NCI-H748 (cell line): ENCODE measurements at regions not wholly inside any gene's neighbourhood (a gene's known extent, or its start where the extent isn't known, plus 50 kb on each side); places are given as distances from the start of the nearest gene placed in this dataset.

Source experiments
- DNase-seq: peaks from one replicate; lab custom pipeline; 2025; ENCODE audit not compliant: unreplicated experiment; lab: John Stamatoyannopoulos, UW

- no peak for DNase-seq
Measured at GRCh38 chr6:74137911-74138310, 441.9 kb downstream of the CD109 start.

- DNase-seq = no peak
Measured at GRCh38 chr6:74134327-74134726, 438.3 kb downstream of the CD109 start.

- no peak for DNase-seq
Measured at GRCh38 chr6:74133073-74133472, 437.1 kb downstream of the CD109 start.

- no peak for DNase-seq
Measured at GRCh38 chr6:74130641-74131040, 434.6 kb downstream of the CD109 start.

- DNase-seq = no peak
Measured at GRCh38 chr6:74128536-74128935, 432.5 kb downstream of the CD109 start.

GRCh38 chr6:74117113-74117512 is 421.1 kb downstream of the CD109 start:
- DNase-seq = no peak

GRCh38 chr6:74115674-74116073 is 419.7 kb downstream of the CD109 start:
- no peak for DNase-seq

GRCh38 chr6:74114428-74114827 is 418.4 kb downstream of the CD109 start:
- no peak for DNase-seq

- no peak for DNase-seq
Measured at GRCh38 chr6:74113901-74114300, 417.9 kb downstream of the CD109 start.

GRCh38 chr6:74103417-74103816 is 407.4 kb downstream of the CD109 start:
- no peak for DNase-seq

- DNase-seq = no peak
Measured at GRCh38 chr6:74100719-74101287, 404.8 kb downstream of the CD109 start.

- DNase-seq = no peak
Measured at GRCh38 chr6:74096329-74096728, 400.3 kb downstream of the CD109 start.

GRCh38 chr6:74093361-74093760 is 397.4 kb downstream of the CD109 start:
- DNase-seq = no peak

- no peak for DNase-seq
Measured at GRCh38 chr6:74091794-74092157, 395.8 kb downstream of the CD109 start.

GRCh38 chr6:74091136-74091793 is 395.3 kb downstream of the CD109 start:
- DNase-seq = peak; percentile 44

GRCh38 chr6:74087899-74088298 is 391.9 kb downstream of the CD109 start:
- no peak for DNase-seq

GRCh38 chr6:74075896-74076295 is 379.9 kb downstream of the CD109 start:
- no peak for DNase-seq

GRCh38 chr6:74075323-74075722 is 379.3 kb downstream of the CD109 start:
- DNase-seq = no peak

- DNase-seq = no peak
Measured at GRCh38 chr6:74074645-74075044, 378.6 kb downstream of the CD109 start.

GRCh38 chr6:74073999-74074398 is 378.0 kb downstream of the CD109 start:
- no peak for DNase-seq

- DNase-seq = no peak
Measured at GRCh38 chr6:74073429-74073828, 377.4 kb downstream of the CD109 start.

GRCh38 chr6:74071214-74071613 is 375.2 kb downstream of the CD109 start:
- no peak for DNase-seq

GRCh38 chr6:74070711-74071110 is 374.7 kb downstream of the CD109 start:
- DNase-seq = no peak
